ENCODE measurements at regions not wholly inside any gene's neighbourhood (a gene's known extent, or its start where the extent isn't known, plus 50 kb on each side); places are given as distances from the start of the nearest gene placed in this dataset.

DNA sequence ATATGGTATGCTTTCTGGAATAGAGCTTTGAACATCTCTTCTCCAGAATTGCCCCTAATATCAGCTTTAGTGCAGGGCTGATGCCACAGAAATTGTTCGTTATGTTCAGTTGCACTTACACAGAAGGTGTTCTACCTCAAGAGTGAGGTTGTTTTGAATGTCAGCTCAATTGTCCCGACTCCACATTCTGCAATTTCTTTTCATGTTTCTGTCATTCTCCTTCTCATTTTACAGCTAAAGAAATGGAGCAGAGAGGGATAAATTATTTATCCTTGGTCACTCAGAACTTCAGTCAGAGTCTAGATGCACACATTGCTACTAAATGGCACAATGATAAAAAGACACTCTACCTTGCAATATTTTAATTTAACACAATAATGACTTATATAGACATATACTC, 137.0 kb upstream of the CCN2 start:
- no peak for DNase-seq (ENCODE audit: low spot score)
- no TSS peak for BruUV-seq (replicated peaks)

DNA sequence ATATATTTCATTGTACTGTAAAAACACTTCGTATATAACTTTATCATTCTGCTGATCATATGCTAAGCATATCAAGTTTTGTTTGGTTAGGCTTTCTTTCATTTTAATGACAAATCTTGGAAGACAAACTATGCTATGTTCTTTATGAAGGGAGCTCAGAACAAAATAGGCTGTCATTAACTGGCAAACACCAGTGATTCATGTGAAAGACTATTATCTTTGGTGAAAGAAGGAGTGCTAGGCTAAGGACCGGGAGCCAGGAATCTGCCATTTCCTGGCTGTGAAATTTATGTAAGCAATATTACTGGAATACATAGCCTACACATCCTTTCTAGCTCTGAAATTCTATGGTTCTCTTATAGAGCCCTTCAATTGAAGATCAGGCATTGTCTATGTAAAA, 136.2 kb upstream of the CCN2 start:
- no peak overlapping the region for H3K27ac ChIP-seq (ENCODE audit: low read depth, low read length, poor library complexity, severe bottlenecking)
- POLR2A ChIA-PET: interaction anchor here (0.5 kb wide), 2 partner anchors 112 to 129 kb away, joined by 3 read pairs; no protein-coding TSS in a partner anchor
- 0 out of 2 replicates have a peak, but pooled peaks cover 4% of the 10 kb centered on the region for H3K9me3 ChIP-seq (ENCODE audit: low read length)
- H4K20me1 ChIP-seq (ENCODE audit: insufficient read depth, low read length): no peaks in the 10 kb centered on the region
- no peaks in the 10 kb centered on the region for H3K79me2 ChIP-seq (ENCODE audit: insufficient read depth, low read depth, low read length)
- no peak overlapping the region for H3K4me3 ChIP-seq (ENCODE audit: low read depth, low read length, poor library complexity, severe bottlenecking)
- no peaks in the 10 kb centered on the region for H3K36me3 ChIP-seq (ENCODE audit: insufficient read depth, low read length)
- intact Hi-C loops (cut with micrococcal nuclease; ENCODE audit: unreplicated experiment): no loop called here
- TF ChIP-seq EZH2phosphoT487 (IDR thresholded peaks at IDR 0.05; ENCODE audit: borderline replicate concordance, low read depth, low read length): no peak
- TF ChIP-seq, protein P1, sequence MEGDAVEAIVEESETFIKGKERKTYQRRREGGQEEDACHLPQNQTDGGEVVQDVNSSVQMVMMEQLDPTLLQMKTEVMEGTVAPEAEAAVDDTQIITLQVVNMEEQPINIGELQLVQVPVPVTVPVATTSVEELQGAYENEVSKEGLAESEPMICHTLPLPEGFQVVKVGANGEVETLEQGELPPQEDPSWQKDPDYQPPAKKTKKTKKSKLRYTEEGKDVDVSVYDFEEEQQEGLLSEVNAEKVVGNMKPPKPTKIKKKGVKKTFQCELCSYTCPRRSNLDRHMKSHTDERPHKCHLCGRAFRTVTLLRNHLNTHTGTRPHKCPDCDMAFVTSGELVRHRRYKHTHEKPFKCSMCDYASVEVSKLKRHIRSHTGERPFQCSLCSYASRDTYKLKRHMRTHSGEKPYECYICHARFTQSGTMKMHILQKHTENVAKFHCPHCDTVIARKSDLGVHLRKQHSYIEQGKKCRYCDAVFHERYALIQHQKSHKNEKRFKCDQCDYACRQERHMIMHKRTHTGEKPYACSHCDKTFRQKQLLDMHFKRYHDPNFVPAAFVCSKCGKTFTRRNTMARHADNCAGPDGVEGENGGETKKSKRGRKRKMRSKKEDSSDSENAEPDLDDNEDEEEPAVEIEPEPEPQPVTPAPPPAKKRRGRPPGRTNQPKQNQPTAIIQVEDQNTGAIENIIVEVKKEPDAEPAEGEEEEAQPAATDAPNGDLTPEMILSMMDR (conservative IDR thresholded peaks at IDR 0.05; ENCODE audit: low read length): no peak
- H3K4me1 ChIP-seq (ENCODE audit: insufficient read depth, low read length, poor library complexity, severe bottlenecking): peaks cover 14% of the 10 kb centered on the region
- BruUV-seq (replicated peaks): no TSS peak
- DNase-seq (ENCODE audit: low spot score): no peak
- no peak overlapping the region for H2AFZ ChIP-seq (ENCODE audit: low read length)
- CTCF ChIA-PET (ENCODE audit: unreplicated experiment): no interaction called here
- no peaks in the 10 kb centered on the region for H3K9me2 ChIP-seq (ENCODE audit: insufficient read depth, low read length)
- H3K4me2 ChIP-seq (ENCODE audit: low read length): no peak overlapping the region

More for the DNA sequence above, 137.0 kb upstream of the CCN2 start:
- Histone ChIP-seq H3K79me2 (ENCODE audit: insufficient read depth, low read depth, low read length) (no peaks in the 10 kb centered on the region), H4K20me1 (ENCODE audit: insufficient read depth, low read length) (no peaks in the 10 kb centered on the region), H3K27ac (ENCODE audit: low read depth, low read length, poor library complexity, severe bottlenecking) (no peak overlapping the region), H3K9me2 (ENCODE audit: insufficient read depth, low read length) (no peaks in the 10 kb centered on the region), H2AFZ (ENCODE audit: low read length) (peak overlapping the region; percentile 0; the same call in 1 of the 2 replicates), H3K4me3 (ENCODE audit: low read depth, low read length, poor library complexity, severe bottlenecking) (no peak overlapping the region), H3K4me2 (ENCODE audit: low read length) (no peak overlapping the region), H3K9me3 (ENCODE audit: low read length) (0 out of 2 replicates have a peak, but pooled peaks cover 4% of the 10 kb centered on the region), H3K36me3 (ENCODE audit: insufficient read depth, low read length) (no peaks in the 10 kb centered on the region), H3K4me1 (ENCODE audit: insufficient read depth, low read length, poor library complexity, severe bottlenecking) (peaks cover 14% of the 10 kb centered on the region)
- TF ChIP-seq EZH2phosphoT487 (IDR thresholded peaks at IDR 0.05; ENCODE audit: borderline replicate concordance, low read depth, low read length): no peak
- TF ChIP-seq, protein P1 (conservative IDR thresholded peaks at IDR 0.05; ENCODE audit: low read length): no peak
- POLR2A ChIA-PET: interaction anchor here (0.5 kb wide), 2 partner anchors 128 to 732 kb away, joined by 3 read pairs; no protein-coding TSS in a partner anchor
- intact Hi-C loops (cut with micrococcal nuclease; ENCODE audit: unreplicated experiment): no loop called here
- CTCF ChIA-PET (ENCODE audit: unreplicated experiment): no interaction called here

DNA sequence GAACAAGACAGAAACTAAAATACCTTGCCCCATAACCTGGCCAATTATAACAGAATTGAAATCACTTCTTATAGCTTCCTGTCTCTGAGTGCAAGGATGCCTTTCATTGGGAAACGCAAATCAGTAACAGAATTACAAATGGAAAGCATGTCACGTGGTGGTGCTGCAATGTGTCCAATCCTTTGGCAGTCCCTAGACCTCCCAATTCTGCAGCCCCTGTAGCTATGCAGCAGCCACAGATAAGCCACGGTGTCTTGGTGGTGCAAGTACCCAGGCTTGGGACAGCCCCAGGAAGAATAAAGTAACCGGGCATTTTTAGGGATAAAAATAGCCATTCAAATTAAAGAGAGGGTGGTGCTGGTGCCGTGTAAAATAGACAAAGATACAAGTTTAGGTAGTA, 134.6 kb upstream of the CCN2 start:
- no TSS peak for BruUV-seq (replicated peaks)
- no peak overlapping the region for H3K4me3 ChIP-seq (ENCODE audit: low read depth, low read length, poor library complexity, severe bottlenecking)
- CTCF ChIA-PET (ENCODE audit: unreplicated experiment): no interaction called here
- H3K4me2 ChIP-seq (ENCODE audit: low read length): peak overlapping the region; percentile 16; the same call in 1 of the 2 replicates
- TF ChIP-seq EZH2phosphoT487 (IDR thresholded peaks at IDR 0.05; ENCODE audit: borderline replicate concordance, low read depth, low read length): no peak
- TF ChIP-seq, protein P1 (conservative IDR thresholded peaks at IDR 0.05; ENCODE audit: low read length): no peak
- no peaks in the 10 kb centered on the region for H3K79me2 ChIP-seq (ENCODE audit: insufficient read depth, low read depth, low read length)
- POLR2A ChIA-PET: interaction anchor here (0.7 to 1.8 kb wide), 3 partner anchors 12 to 14 kb away, joined by 3 to 5 read pairs (median 3); no protein-coding TSS in a partner anchor
- DNase-seq (ENCODE audit: low spot score): no peak
- no peaks in the 10 kb centered on the region for H3K9me2 ChIP-seq (ENCODE audit: insufficient read depth, low read length)
- no peaks in the 10 kb centered on the region for H4K20me1 ChIP-seq (ENCODE audit: insufficient read depth, low read length)
- H3K36me3 ChIP-seq (ENCODE audit: insufficient read depth, low read length): no peaks in the 10 kb centered on the region
- intact Hi-C loops (cut with micrococcal nuclease; ENCODE audit: unreplicated experiment): no loop called here
- peaks cover 14% of the 10 kb centered on the region for H3K4me1 ChIP-seq (ENCODE audit: insufficient read depth, low read length, poor library complexity, severe bottlenecking)
- H2AFZ ChIP-seq (ENCODE audit: low read length): peak overlapping the region; percentile 86
- no peak overlapping the region for H3K27ac ChIP-seq (ENCODE audit: low read depth, low read length, poor library complexity, severe bottlenecking)
- H3K9me3 ChIP-seq (ENCODE audit: low read length): no peaks in the 10 kb centered on the region
